ENCODE measurements at regions not wholly inside any gene's neighbourhood (a gene's known extent, or its start where the extent isn't known, plus 50 kb on each side); places are given as distances from the start of the nearest gene placed in this dataset.
"Not testable (repeated sequence)": the region's sequence is repeated elsewhere in the genome, so short reads cannot be mapped to it uniquely, and the experiment has no call there.

DNA sequence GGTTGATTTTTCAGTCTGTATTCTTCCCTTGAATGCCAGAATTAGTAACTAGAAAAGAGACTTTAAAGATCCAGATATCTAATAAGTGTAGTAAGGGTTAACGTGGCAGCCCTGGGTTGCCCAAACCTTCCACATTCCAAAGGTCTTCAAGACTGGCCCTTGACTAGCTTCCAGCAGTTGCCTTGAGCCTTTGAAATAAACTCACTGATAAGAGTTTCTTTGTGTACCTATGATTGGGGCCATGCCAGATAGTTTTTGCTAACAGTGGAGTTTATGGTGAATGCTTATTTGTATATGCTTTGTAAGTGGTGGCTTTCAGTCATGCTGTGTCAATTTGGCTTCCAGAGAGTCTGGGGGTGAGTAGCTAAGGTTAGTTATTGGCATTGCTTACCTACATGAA lies 722.3 kb downstream of the RNF144A start:
- no peak overlapping the region for H3K4me2 ChIP-seq (replicated peaks; ENCODE audit: extremely low read depth, low read length, poor library complexity, severe bottlenecking)
- H3K79me2 ChIP-seq (ENCODE audit: insufficient read depth, low read length), result no peaks in the 10 kb centered on the region
- Mint-ChIP-seq H3K4me1 (no peaks in the 10 kb centered on the region), H3K4me3 (no peak overlapping the region), H3K9me3 (peaks cover 14 to 39% (median 26%) of the 10 kb centered on the region in 7 donors), H3K27me3 (ENCODE audit: low read depth in 3 of 3) (peaks cover 0 to 3% (median 2%) of the 10 kb centered on the region in 3 donors), H3K36me3 (no peaks in the 10 kb centered on the region), H3K27ac (no peak overlapping the region)
- H2AFZ ChIP-seq (ENCODE audit: insufficient read depth, low read depth, low read length, poor library complexity, severe bottlenecking), result no peak overlapping the region
- H3K9me3 ChIP-seq (replicated peaks in 1 of 2; ENCODE audit: control insufficient read depth in 1 of 2, insufficient read depth in 1 of 2, low read length in 2 of 2), result peaks cover 11% of the 10 kb centered on the region in 2 donors
- no peaks in the 10 kb centered on the region for H4K20me1 ChIP-seq (ENCODE audit: insufficient read depth, low read length)
- no peaks in the 10 kb centered on the region for H3K36me3 ChIP-seq (replicated peaks in 1 of 2; ENCODE audit: control insufficient read depth in 1 of 2, insufficient read depth in 2 of 2, low read length in 2 of 2)
- H3K9ac ChIP-seq (ENCODE audit: insufficient read depth, low read length, poor library complexity, severe bottlenecking), result no peak overlapping the region
- H3K4me1 ChIP-seq (ENCODE audit: control insufficient read depth in 1 of 2, insufficient read depth in 2 of 2, low read length in 2 of 2), result no peaks in the 10 kb centered on the region
- intact Hi-C loops (cut with micrococcal nuclease), result no loop called here
- WGBS (ENCODE audit: insufficient coverage), result no CpG with 5 or more reads among the region's 1 CpG
- H3K27ac ChIP-seq (ENCODE audit: low read depth in 1 of 2, low read length in 2 of 2), result no peak overlapping the region
- H3K4me3 ChIP-seq (replicated peaks in 1 of 3; ENCODE audit: low read depth in 2 of 3, low read length in 3 of 3), result no peak overlapping the region
- TF ChIP-seq, protein P1, sequence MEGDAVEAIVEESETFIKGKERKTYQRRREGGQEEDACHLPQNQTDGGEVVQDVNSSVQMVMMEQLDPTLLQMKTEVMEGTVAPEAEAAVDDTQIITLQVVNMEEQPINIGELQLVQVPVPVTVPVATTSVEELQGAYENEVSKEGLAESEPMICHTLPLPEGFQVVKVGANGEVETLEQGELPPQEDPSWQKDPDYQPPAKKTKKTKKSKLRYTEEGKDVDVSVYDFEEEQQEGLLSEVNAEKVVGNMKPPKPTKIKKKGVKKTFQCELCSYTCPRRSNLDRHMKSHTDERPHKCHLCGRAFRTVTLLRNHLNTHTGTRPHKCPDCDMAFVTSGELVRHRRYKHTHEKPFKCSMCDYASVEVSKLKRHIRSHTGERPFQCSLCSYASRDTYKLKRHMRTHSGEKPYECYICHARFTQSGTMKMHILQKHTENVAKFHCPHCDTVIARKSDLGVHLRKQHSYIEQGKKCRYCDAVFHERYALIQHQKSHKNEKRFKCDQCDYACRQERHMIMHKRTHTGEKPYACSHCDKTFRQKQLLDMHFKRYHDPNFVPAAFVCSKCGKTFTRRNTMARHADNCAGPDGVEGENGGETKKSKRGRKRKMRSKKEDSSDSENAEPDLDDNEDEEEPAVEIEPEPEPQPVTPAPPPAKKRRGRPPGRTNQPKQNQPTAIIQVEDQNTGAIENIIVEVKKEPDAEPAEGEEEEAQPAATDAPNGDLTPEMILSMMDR (IDR thresholded peaks at IDR 0.05), result no peak
- no peak for DNase-seq
- no peaks in the 10 kb centered on the region for H3K27me3 ChIP-seq (ENCODE audit: control insufficient read depth in 2 of 2, insufficient read depth in 2 of 2, low read length in 2 of 2)

- intact Hi-C loops (cut with micrococcal nuclease); H4K20me1 ChIP-seq (ENCODE audit: insufficient read depth, low read length); H3K4me2 ChIP-seq (replicated peaks; ENCODE audit: extremely low read depth, low read length, poor library complexity, severe bottlenecking); H3K9ac ChIP-seq (ENCODE audit: insufficient read depth, low read length, poor library complexity, severe bottlenecking); H3K4me1 Mint-ChIP-seq; H3K27ac Mint-ChIP-seq; H3K27me3 ChIP-seq (ENCODE audit: control insufficient read depth in 2 of 2, insufficient read depth in 2 of 2, low read length in 2 of 2); H3K27me3 Mint-ChIP-seq (ENCODE audit: low read depth in 3 of 3); H3K27ac ChIP-seq (ENCODE audit: low read depth in 1 of 2, low read length in 2 of 2); H3K4me1 ChIP-seq (ENCODE audit: control insufficient read depth in 1 of 2, insufficient read depth in 2 of 2, low read length in 2 of 2); H3K4me3 ChIP-seq (replicated peaks in 1 of 3; ENCODE audit: low read depth in 2 of 3, low read length in 3 of 3); H3K36me3 ChIP-seq (replicated peaks in 1 of 2; ENCODE audit: control insufficient read depth in 1 of 2, insufficient read depth in 2 of 2, low read length in 2 of 2); H3K79me2 ChIP-seq (ENCODE audit: insufficient read depth, low read length); H3K36me3 Mint-ChIP-seq; H3K4me3 Mint-ChIP-seq; H2AFZ ChIP-seq (ENCODE audit: insufficient read depth, low read depth, low read length, poor library complexity, severe bottlenecking); DNase-seq: not testable (repeated sequence)
- H3K9me3 ChIP-seq (replicated peaks in 1 of 2; ENCODE audit: control insufficient read depth in 1 of 2, insufficient read depth in 1 of 2, low read length in 2 of 2), result peaks cover 11 to 13% of the 10 kb centered on the region in 2 donors
- WGBS (ENCODE audit: insufficient coverage), result 94% methylated on average over 3 of the region's 3 CpGs
- H3K9me3 Mint-ChIP-seq, result peaks cover 16 to 40% (median 31%) of the 10 kb centered on the region in 7 donors
These were observed 724.1 kb downstream of the RNF144A start for GRCh38 chr2:7641272-7641671.

Measured in CD14-positive monocyte (primary cell).